PC-3 (cell line): ENCODE measurements at regions not wholly inside any gene's neighbourhood (a gene's known extent, or its start where the extent isn't known, plus 50 kb on each side); places are given as distances from the start of the nearest gene placed in this dataset.

ENCODE experiments used
- ATAC-seq: fragments of 200-7000 bp; cut with Tn5 transposase; 2 replicates; pipeline ENCODE4 v1.9.1; 2020; ENCODE audit warnings: mild to moderate bottlenecking, moderate library complexity
- BruUV-seq: library from RNA; stranded (reverse); fragments of 400-500 nt; replicated peaks from 2 replicates; lab custom pipeline; 2021; lab: Mats Ljungman, UMichigan
- CTCF ChIA-PET: fragments of 300-600 bp; sonication (Branson Sonifier 250); formaldehyde crosslinking; loops from one replicate; lab custom pipeline; 2022; ENCODE audit warnings: antibody characterized with exemption; lab: Charles Lee
- POLR2A ChIA-PET: fragments of 300-600 bp; sonication (Branson Sonifier 250); formaldehyde crosslinking; loops from one replicate; lab custom pipeline; 2022; ENCODE audit warnings: antibody characterized with exemption; ENCODE audit not compliant: unreplicated experiment; lab: Charles Lee
- DNase-seq: peaks from one replicate; pipeline ENCODE4 v3.0.0-alpha.2; 2015
- H2AFZ ChIP-seq: fragments of 300-600 bp; sonication (generic); 2 replicates; pipeline ENCODE4 v1.6.0; 2016; ENCODE audit warnings: antibody characterized with exemption, low read length
- H3F3A ChIP-seq: fragments of 300-600 bp; sonication (generic); one replicate; pipeline ENCODE4 v1.6.0; 2017; ENCODE audit warnings: antibody characterized with exemption, low read length, control low read depth, mild to moderate bottlenecking; ENCODE audit not compliant: unreplicated experiment
- H3K27ac ChIP-seq: fragments of 300-600 bp; sonication (generic); 2 replicates; pipeline ENCODE4 v1.5.1; 2016; ENCODE audit warnings: mild to moderate bottlenecking, low read length
- H3K27me3 ChIP-seq: fragments of 300-600 bp; sonication (generic); 2 replicates; pipeline ENCODE4 v1.6.1; 2016; ENCODE audit warnings: low read length, mixed read lengths
- H3K36me3 ChIP-seq: fragments of 300-600 bp; sonication (generic); 2 replicates; pipeline ENCODE4 v1.6.1; 2016; ENCODE audit warnings: low read depth, mixed run types, low read length, mixed read lengths
- H3K4me1 ChIP-seq: fragments of 300-600 bp; sonication (generic); 2 replicates; pipeline ENCODE4 v1.5.1; 2016; ENCODE audit warnings: low read length; ENCODE audit not compliant: insufficient read depth
- H3K4me2 ChIP-seq: fragments of 300-600 bp; sonication (generic); 2 replicates; pipeline ENCODE4 v1.6.0; 2016; ENCODE audit warnings: low read length
- H3K4me3 ChIP-seq: fragments of 300-600 bp; sonication (generic); 2 replicates; pipeline ENCODE4 v1.5.1; 2016; ENCODE audit warnings: mild to moderate bottlenecking, low read length, mixed read lengths
- H3K79me2 ChIP-seq: fragments of 300-600 bp; sonication (generic); 2 replicates; pipeline ENCODE4 v1.6.1; 2017; ENCODE audit warnings: low read length, mixed read lengths
- H3K9ac ChIP-seq: fragments of 300-600 bp; sonication (generic); 2 replicates; pipeline ENCODE4 v1.6.0; 2016; ENCODE audit warnings: mild to moderate bottlenecking, low read length
- H3K9me2 ChIP-seq: fragments of 300-600 bp; sonication (generic); replicated peaks from 2 replicates; pipeline ENCODE4 v1.6.1; 2016; ENCODE audit warnings: mixed run types, low read length, mixed read lengths
- H3K9me3 ChIP-seq: fragments of 300-600 bp; sonication (generic); 2 replicates; pipeline ENCODE4 v1.6.1; 2016; ENCODE audit warnings: low read length, mixed read lengths
- H4K20me1 ChIP-seq: fragments of 300-600 bp; sonication (generic); 2 replicates; pipeline ENCODE4 v1.6.1; 2016; ENCODE audit warnings: low read length, mixed read lengths
- EZH2 ChIP-seq: fragments of 300-600 bp; sonication (generic); IDR thresholded peaks from one replicate; pipeline ENCODE4 v1.6.1; 2017; ENCODE audit warnings: antibody characterized with exemption, mild to moderate bottlenecking, low read length; ENCODE audit not compliant: unreplicated experiment
- EZH2phosphoT487 ChIP-seq: fragments of 300-600 bp; sonication (generic); IDR thresholded peaks from 2 replicates; pipeline ENCODE4 v1.6.1; 2018; ENCODE audit warnings: mild to moderate bottlenecking, antibody characterized with exemption, low read length, borderline replicate concordance
- intact Hi-C: fragments of 100-400 bp; cut with micrococcal nuclease; formaldehyde crosslinking; loops from 2 replicates; pipeline ENCODE4 v1.9.0; 2023
- TF ChIP-seq, protein P1 (sequence below): fragments of 300-600 bp; sonication (generic); conservative IDR thresholded peaks from 2 replicates; pipeline ENCODE4 v1.5.1; 2017; ENCODE audit warnings: antibody characterized with exemption, low read depth, mild to moderate bottlenecking, low read length

DNA sequence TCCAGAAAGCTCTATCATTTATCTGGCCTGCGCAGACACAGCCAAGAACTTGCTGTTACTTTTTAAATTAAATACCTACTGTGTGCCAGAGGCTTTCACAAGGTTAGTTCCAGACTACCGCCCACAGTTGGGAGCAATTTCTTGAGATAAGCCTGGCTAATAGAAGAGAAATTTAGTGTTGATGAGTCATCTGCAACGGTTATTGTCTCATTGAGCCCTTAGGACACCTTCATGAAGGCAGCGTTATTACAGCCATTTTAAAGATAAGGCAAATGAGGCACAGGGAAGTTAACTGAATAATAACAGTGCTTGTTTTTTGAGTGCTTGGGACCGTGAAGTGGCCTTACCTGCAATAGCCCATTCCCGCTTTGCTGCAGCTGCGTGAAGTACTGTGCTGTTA lies 292.9 kb upstream of the MSX2 start:
- ChIA-PET POLR2A (no interaction called here), CTCF (no interaction called here)
- H3K4me3 ChIP-seq = no peak overlapping the region
- H3K9me2 ChIP-seq = no peaks in the 10 kb centered on the region
- H3K27ac ChIP-seq = no peak overlapping the region
- no TSS peak for BruUV-seq
- no peaks in the 10 kb centered on the region for H3K36me3 ChIP-seq
- no peaks in the 10 kb centered on the region for H3F3A ChIP-seq
- H3K79me2 ChIP-seq = no peaks in the 10 kb centered on the region
- TF ChIP-seq EZH2phosphoT487 (no peak), EZH2 (no peak)
- TF ChIP-seq, protein P1, sequence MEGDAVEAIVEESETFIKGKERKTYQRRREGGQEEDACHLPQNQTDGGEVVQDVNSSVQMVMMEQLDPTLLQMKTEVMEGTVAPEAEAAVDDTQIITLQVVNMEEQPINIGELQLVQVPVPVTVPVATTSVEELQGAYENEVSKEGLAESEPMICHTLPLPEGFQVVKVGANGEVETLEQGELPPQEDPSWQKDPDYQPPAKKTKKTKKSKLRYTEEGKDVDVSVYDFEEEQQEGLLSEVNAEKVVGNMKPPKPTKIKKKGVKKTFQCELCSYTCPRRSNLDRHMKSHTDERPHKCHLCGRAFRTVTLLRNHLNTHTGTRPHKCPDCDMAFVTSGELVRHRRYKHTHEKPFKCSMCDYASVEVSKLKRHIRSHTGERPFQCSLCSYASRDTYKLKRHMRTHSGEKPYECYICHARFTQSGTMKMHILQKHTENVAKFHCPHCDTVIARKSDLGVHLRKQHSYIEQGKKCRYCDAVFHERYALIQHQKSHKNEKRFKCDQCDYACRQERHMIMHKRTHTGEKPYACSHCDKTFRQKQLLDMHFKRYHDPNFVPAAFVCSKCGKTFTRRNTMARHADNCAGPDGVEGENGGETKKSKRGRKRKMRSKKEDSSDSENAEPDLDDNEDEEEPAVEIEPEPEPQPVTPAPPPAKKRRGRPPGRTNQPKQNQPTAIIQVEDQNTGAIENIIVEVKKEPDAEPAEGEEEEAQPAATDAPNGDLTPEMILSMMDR = no peak
- H2AFZ ChIP-seq = no peak overlapping the region
- H3K9ac ChIP-seq = no peak overlapping the region
- no peaks in the 10 kb centered on the region for H4K20me1 ChIP-seq
- DNase-seq (no peak), ATAC-seq (no peak)
- no peak overlapping the region for H3K4me2 ChIP-seq
- H3K4me1 ChIP-seq = no peaks in the 10 kb centered on the region
- intact Hi-C loops = no loop called here
- H3K9me3 ChIP-seq = no peaks in the 10 kb centered on the region
- H3K27me3 ChIP-seq = no peaks in the 10 kb centered on the region; the same call in 1 of the 2 replicates

- Histone ChIP-seq H3K4me3 (no peak overlapping the region), H3K9me2 (no peaks in the 10 kb centered on the region), H4K20me1 (no peaks in the 10 kb centered on the region), H3K79me2 (no peaks in the 10 kb centered on the region), H3K36me3 (no peaks in the 10 kb centered on the region), H3K4me1 (no peaks in the 10 kb centered on the region), H3F3A (no peaks in the 10 kb centered on the region), H3K9ac (no peak overlapping the region), H3K9me3 (no peaks in the 10 kb centered on the region), H3K27ac (no peak overlapping the region), H3K27me3 (no peaks in the 10 kb centered on the region; the same call in 1 of the 2 replicates), H3K4me2 (no peak overlapping the region), H2AFZ (no peak overlapping the region)
- no peak for DNase-seq
- ChIA-PET CTCF (no interaction called here), POLR2A (no interaction called here)
- intact Hi-C loops = no loop called here
- TF ChIP-seq, protein P1 = no peak
- TF ChIP-seq EZH2phosphoT487 (no peak), EZH2 (no peak)
- no TSS peak for BruUV-seq
- ATAC-seq = no peak
Observed at GRCh38 chr5:174433098-174433497, 291.3 kb upstream of the MSX2 start.

DNA sequence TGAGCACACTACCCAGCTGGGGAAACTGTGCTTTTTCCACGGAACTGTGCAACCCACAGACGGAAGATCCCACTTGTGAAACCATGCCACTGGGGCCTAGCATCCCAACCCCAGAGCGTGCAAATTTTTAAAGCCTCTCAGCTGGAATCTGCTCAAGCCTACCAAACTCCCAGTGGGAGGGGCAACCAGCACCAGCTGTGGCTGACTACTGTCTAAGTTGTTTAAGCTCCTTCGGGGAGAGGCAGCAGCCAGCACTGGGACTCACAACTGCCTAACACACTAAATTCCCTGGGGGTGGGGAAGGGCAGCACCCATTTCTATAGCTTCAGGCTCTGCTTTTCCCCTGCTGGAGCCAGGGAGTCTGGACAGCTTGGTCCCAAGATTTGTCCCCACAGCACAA lies 287.6 kb upstream of the MSX2 start:
- Histone ChIP-seq H3K4me3 (no peak overlapping the region), H3K9me3 (no peaks in the 10 kb centered on the region), H3K4me1 (no peaks in the 10 kb centered on the region), H3K4me2 (no peak overlapping the region), H2AFZ (no peak overlapping the region), H3K9ac (no peak overlapping the region), H3F3A (no peaks in the 10 kb centered on the region), H4K20me1 (no peaks in the 10 kb centered on the region), H3K27ac (no peak overlapping the region), H3K79me2 (no peaks in the 10 kb centered on the region), H3K36me3 (no peaks in the 10 kb centered on the region), H3K9me2 (no peaks in the 10 kb centered on the region), H3K27me3 (no peaks in the 10 kb centered on the region; the same call in 1 of the 2 replicates)
- ATAC-seq (no peak), DNase-seq (no peak)
- no TSS peak for BruUV-seq
- ChIA-PET POLR2A (no interaction called here), CTCF (no interaction called here)
- intact Hi-C loops = no loop called here
- TF ChIP-seq EZH2phosphoT487 = no peak
